22Rv1 (cell line): ENCODE measurements at regions not wholly inside any gene's neighbourhood (a gene's known extent, or its start where the extent isn't known, plus 50 kb on each side); places are given as distances from the start of the nearest gene placed in this dataset.

Source experiments
- CTCF ChIP-seq: fragments of 450-650 bp; IDR thresholded peaks from 2 replicates; pipeline ENCODE4 v1.5.1; 2017; ENCODE audit warnings: mild to moderate bottlenecking
- ZFX ChIP-seq: fragments of 450-650 bp; IDR thresholded peaks from 2 replicates; pipeline ENCODE4 v1.6.1; 2017; ENCODE audit warnings: antibody characterized with exemption, borderline replicate concordance

- TF ChIP-seq CTCF (no peak), ZFX (no peak)
Measured at GRCh38 chr5:35464757-35465156, 152.9 kb upstream of the SPEF2 start.
